Stimulated activated CD8-positive, alpha-beta memory T cell treated with anti-CD3 and anti-CD28 coated beads, Interleukin-2, amount 100 ng/mL, for 1 hour (primary cell): ENCODE measurements at regions not wholly inside any gene's neighbourhood (a gene's known extent, or its start where the extent isn't known, plus 50 kb on each side); places are given as distances from the start of the nearest gene placed in this dataset.
"Not testable (repeated sequence)": the region's sequence is repeated elsewhere in the genome, so short reads cannot be mapped to it uniquely, and the experiment has no call there.

Source experiments
- DNase-seq, 2 donors: peaks; one replicate each; pipeline ENCODE4 v3.0.0-alpha.2; 2020; ENCODE audit warnings: low read depth in 2 of 2

DNA sequence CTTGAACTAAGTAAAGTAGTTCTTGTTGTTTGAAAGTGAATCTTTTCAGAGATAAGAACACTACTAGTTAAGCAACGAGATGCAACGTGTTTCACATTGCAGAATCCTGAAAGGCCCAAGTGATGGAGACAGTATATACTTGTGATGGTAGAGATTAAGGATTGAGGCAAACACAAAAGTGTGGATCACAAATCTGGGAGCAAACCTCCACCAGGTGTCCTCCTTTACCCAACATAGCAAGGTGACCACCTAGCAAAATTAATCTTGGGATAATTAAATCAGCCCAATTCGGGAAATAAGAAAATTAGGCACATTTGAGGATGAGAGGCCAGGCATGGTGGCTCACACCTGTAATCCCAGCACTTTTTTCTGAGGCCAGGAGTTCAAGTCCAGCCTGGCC, 563.9 kb downstream of the DACH1 start:
- no peak for DNase-seq

DNA sequence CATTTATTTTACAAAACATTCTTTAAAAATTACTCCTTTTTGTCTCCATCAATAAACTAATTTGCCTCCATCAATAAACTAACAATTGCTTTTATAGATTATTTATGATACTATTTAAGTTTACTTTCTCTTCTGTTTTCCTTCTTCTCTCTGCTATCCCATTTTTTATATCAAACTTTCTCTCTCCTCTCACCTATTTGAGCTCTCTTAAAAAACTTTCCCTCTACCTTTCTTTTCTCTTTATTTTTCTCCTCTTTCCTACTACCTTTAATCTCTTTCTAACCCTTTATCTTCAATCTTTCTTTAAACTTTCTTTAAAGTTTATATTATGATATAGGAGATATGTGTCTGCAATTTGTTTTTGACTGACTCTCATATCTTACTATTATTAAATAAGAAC, 566.4 kb downstream of the DACH1 start:
- DNase-seq, result no peak

GRCh38 chr13:71291842-71292146, 575.2 kb downstream of the DACH1 start:
- no peak for DNase-seq

- DNase-seq, result peak in 1 of 2 donors; percentile 2
Measured at GRCh38 chr13:71290963-71291841, 575.8 kb downstream of the DACH1 start.

DNA sequence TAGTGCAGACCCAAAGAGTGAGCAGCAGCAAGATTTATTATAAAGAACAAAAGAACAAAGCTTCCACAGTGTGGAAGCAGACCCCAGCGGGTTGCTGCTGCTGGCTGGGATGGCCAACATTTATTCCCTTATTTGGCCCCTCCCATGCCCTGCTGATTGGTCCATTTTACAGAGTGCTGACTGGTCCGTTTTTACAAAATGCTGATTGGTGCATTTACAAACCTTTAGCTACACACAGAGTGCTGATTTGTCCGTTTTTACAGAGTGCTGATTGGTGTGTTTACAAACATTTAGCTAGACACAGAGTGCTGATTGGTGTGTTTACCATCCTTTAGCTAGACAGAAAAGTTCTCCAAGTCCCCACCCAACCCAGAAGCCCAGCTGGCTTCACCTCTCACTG, 577.0 kb downstream of the DACH1 start:
- not testable (repeated sequence) for DNase-seq

GRCh38 chr13:71285700-71286099, 581.3 kb downstream of the DACH1 start:
- DNase-seq, result no peak

- no peak for DNase-seq
Measured at GRCh38 chr13:71278512-71278911, 588.5 kb downstream of the DACH1 start.

DNA sequence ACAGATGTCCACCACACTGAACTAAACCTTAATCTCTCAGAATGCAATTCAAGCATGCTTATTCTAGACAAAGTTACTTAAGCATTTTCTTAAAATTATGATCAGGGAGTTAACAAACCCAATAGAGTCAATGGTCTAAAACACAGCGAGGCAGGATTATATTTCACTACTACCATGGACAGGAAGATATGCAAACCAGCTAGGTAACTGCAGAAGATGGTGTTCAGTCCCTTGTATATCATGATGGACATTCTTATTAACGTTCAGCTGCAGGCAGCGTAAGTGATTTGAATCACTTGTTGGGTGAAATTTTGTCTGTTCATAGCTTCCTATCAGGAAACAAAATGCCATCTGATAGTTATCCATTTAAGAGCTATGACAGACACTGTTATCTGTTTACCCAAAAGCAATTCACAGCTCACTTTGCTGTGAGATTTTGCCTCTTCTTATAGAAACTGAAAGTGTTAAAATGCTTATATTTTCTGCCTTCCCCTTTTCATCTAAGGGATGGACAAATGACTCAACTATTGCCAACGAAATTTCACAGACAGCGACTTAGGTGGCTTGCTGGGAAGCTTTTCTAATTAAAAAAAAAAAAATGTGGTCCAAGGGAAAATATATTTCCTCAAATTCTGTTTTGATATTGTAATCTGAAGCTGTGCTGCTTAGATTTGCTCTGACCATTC, 591.9 kb downstream of the DACH1 start:
- DNase-seq, result no peak

GRCh38 chr13:71261256-71261655, 605.7 kb downstream of the DACH1 start:
- no peak for DNase-seq

- DNase-seq, result no peak
Measured at GRCh38 chr13:71260246-71260645, 606.8 kb downstream of the DACH1 start.

DNA sequence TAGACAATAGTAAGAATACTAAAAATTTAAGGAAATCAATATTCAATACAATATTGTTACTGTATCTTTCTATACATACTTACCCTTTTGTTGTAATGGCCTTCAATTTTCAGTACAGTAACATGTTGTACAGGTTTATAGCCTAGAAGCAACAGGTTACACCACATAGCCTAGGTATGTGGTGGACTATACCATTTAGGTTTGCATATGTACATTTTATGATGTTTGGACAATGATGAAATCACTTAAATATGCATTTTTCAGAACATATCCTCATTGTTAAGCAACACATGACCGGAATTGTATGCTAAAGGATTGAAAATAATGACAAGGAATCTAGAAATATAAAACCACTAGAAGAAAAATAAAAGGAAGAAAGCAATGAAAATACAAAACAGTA, 611.4 kb downstream of the DACH1 start:
- no peak for DNase-seq

GRCh38 chr13:71254384-71254783, 612.6 kb downstream of the DACH1 start:
- DNase-seq, result no peak

DNA sequence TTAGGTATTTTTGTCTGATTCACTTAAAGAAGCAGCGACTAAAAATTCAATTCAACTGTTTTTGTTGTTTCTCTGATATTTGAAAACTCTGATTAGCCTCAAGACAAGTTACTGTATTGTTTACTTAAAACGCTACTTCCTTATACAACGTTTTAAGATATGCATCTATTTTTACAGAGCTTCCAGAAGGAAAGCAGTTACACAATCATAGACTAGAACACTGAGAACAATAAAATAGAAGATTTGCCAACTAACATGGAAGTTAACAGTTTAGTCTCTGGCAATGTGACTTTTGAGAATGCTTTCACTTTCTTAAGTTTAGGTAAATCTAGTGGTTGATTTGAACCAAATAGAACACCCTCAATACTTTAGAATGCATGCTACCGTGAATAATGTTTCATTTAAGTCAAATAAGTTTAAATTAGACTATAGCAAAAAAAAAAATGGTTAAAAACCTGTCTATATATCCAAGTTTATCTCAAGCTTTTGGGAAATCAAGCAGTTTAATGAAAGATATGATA, 614.8 kb downstream of the DACH1 start:
- no peak for DNase-seq

GRCh38 chr13:71251292-71251951, 615.6 kb downstream of the DACH1 start:
- DNase-seq, result no peak

DNA sequence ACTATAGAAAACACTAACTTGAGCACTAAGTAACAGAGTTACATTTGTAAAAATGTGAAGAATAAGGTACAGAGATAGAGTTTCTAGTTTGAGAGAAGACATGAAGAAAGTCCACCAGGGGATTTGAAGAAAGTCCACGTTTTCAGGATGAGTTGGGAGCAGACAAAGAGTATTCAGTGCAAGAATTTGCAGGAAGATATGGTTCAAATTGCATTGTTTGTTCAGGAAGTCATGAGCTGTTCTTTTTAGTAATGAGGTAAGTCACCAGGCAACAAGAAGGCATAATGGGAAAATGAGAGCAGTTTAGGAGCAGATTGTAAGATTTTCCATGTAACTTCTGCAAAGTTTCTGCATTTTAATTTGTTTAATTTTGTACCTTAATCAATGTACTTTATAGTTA, 618.0 kb downstream of the DACH1 start:
- no peak for DNase-seq

- no peak for DNase-seq
Measured at GRCh38 chr13:71244161-71244560, 622.8 kb downstream of the DACH1 start.

- DNase-seq, result no peak
Measured at GRCh38 chr13:71242201-71242600, 624.8 kb downstream of the DACH1 start.

DNA sequence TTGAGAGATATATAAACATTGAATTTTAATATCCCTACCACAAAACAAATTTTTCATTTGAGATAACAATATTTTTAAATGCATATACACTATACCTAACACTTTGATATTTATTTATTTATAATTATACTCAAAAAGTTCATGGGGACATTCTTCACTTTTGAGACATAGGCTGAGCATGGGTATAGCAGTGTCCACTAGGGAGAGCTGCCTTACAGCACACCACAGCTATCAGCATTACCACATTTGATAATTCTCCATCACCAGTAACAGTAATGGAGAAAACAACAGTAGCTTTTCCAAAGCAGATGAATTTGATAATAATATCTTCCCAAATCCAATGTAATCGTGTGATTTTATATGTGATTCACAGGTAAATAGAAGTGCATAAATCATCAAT, 626.1 kb downstream of the DACH1 start:
- no peak for DNase-seq

DNA sequence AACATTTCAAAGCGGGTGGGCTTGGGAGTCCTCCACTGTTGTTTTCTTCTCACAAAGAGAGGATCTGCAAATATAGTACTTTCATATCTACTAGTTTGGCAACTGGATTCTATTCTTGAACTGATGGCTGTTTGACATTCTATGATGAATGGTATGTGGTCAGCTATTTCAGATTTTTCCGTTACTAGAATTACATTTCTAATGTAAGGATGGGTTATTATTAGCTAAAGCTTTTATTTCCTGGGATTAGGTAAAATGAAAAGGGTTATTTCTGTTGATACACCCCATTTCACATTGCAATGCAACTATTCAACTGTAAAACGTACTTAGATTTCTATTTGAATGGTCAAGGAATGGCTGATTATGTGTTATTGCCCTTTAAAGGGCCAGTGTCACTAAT, 629.7 kb downstream of the DACH1 start:
- no peak for DNase-seq

DNA sequence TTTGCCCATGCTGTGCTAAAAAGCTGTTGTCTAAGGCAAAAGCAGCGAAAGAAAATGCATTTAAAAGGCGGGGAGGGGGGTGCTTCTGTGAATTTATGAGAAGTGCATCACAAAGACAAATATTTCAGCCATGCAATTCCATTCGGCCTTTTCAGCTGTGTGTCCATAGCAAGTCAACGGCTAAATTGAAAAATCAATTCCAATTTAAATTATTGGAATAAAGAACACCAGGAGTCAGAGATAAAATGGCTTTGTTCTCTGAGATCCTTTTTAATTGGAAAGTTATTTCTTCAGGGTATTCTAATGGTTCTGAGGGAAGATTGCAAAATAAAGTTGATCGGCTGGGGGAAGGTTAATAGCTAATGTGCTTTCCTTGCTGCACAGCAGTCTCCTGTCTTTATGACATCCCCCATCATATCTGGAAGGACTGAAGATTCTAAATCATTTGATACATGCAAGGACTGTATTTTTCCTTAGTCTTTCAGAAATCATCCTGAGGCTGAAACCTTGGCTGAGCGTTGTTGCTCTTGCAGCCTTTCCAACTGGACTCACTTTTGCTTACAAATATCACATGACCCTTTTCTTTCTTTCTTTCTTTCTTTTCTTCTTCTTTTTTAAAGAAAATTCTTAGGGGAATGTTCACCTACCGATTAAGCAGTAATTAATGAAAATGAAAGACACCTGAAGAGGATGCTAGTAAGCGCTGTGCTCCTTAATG, 647.1 kb downstream of the DACH1 start:
- DNase-seq, result no peak

- no peak for DNase-seq
Measured at GRCh38 chr13:71218960-71219359, 648.0 kb downstream of the DACH1 start.

DNA sequence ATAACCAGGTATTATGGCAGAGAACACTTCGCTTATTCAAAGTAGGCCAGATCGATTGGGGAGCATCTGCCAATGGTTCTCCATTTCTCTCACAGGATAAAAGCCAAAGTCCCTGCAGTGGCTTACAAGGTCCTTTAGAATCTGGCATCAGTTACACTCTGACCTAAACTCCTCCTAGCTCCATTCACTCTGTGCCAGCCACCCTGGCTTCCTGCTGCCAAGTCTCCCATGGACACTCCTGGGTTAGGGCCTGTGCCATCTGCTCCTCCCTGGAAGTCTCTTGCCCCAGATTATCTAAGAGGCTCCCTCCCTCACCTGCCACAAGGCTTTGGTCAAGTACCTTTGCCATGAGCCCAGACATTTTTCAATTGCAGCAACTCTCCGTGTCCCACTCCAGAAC, 649.2 kb downstream of the DACH1 start:
- DNase-seq, result no peak
